T-helper 1 cell treated with Interleukin-12 subunit alpha and Interleukin-12 subunit beta and Interleukin-4 antibody, amounts not matched to agents 30 ng/mL and 1 ng/mL, for 36 hours (primary cell): ENCODE measurements at regions not wholly inside any gene's neighbourhood (a gene's known extent, or its start where the extent isn't known, plus 50 kb on each side); places are given as distances from the start of the nearest gene placed in this dataset.

Experiments used
- intact Hi-C: fragments of 100-400 bp; cut with micrococcal nuclease; formaldehyde crosslinking; loops from one replicate; pipeline ENCODE4 v1.15.1; 2024

GRCh38 chr13:85665286-85665685 is 133.9 kb downstream of the SLITRK6 start:
- intact Hi-C loops = no loop called here

GRCh38 chr13:85663856-85664255 is 135.4 kb downstream of the SLITRK6 start:
- intact Hi-C loops = no loop called here

GRCh38 chr13:85662186-85662585 is 137.0 kb downstream of the SLITRK6 start:
- intact Hi-C loops = no loop called here

- intact Hi-C loops = no loop called here
These were observed 137.5 kb downstream of the SLITRK6 start for GRCh38 chr13:85661675-85662074.

GRCh38 chr13:85659493-85659892 is 139.7 kb downstream of the SLITRK6 start:
- intact Hi-C loops = no loop called here

- intact Hi-C loops = no loop called here
These were observed 141.3 kb downstream of the SLITRK6 start for GRCh38 chr13:85657942-85658341.

GRCh38 chr13:85655040-85655439 is 144.2 kb downstream of the SLITRK6 start:
- intact Hi-C loops = no loop called here

GRCh38 chr13:85654227-85654626 is 145.0 kb downstream of the SLITRK6 start:
- intact Hi-C loops = no loop called here

- intact Hi-C loops = no loop called here
These were observed 145.5 kb downstream of the SLITRK6 start for GRCh38 chr13:85653681-85654080.

- intact Hi-C loops = no loop called here
These were observed 146.7 kb downstream of the SLITRK6 start for GRCh38 chr13:85652491-85652890.

- intact Hi-C loops = no loop called here
These were observed 147.8 kb downstream of the SLITRK6 start for GRCh38 chr13:85651440-85651839.

- intact Hi-C loops = no loop called here
These were observed 148.6 kb downstream of the SLITRK6 start for GRCh38 chr13:85650613-85651012.

GRCh38 chr13:85640727-85641126 is 158.5 kb downstream of the SLITRK6 start:
- intact Hi-C loops = no loop called here

- intact Hi-C loops = no loop called here
These were observed 160.3 kb downstream of the SLITRK6 start for GRCh38 chr13:85638815-85639393.

- intact Hi-C loops = no loop called here
These were observed 161.0 kb downstream of the SLITRK6 start for GRCh38 chr13:85638265-85638664.

- intact Hi-C loops = no loop called here
These were observed 166.6 kb downstream of the SLITRK6 start for GRCh38 chr13:85632526-85633195.

- intact Hi-C loops = no loop called here
These were observed 167.4 kb downstream of the SLITRK6 start for GRCh38 chr13:85631801-85632200.

- intact Hi-C loops = no loop called here
These were observed 172.6 kb downstream of the SLITRK6 start for GRCh38 chr13:85626603-85627002.

GRCh38 chr13:85619321-85619720 is 179.9 kb downstream of the SLITRK6 start:
- intact Hi-C loops = no loop called here

- intact Hi-C loops = no loop called here
These were observed 180.7 kb downstream of the SLITRK6 start for GRCh38 chr13:85618521-85618920.

- intact Hi-C loops = no loop called here
These were observed 182.9 kb downstream of the SLITRK6 start for GRCh38 chr13:85616275-85616674.

- intact Hi-C loops = no loop called here
These were observed 184.2 kb downstream of the SLITRK6 start for GRCh38 chr13:85615031-85615430.

GRCh38 chr13:85610024-85610423 is 189.2 kb downstream of the SLITRK6 start:
- intact Hi-C loops = no loop called here
